WTC11 (cell line): ENCODE measurements at regions not wholly inside any gene's neighbourhood (a gene's known extent, or its start where the extent isn't known, plus 50 kb on each side); places are given as distances from the start of the nearest gene placed in this dataset.

Experiments
- ATAC-seq: fragments of 200-7000 bp; cut with Tn5 transposase; 2 replicates; pipeline ENCODE4 v1.10.0; 2021; ENCODE audit warnings: mild to moderate bottlenecking, moderate library complexity
- CTCF ChIA-PET: fragments of 300-600 bp; sonication (Branson Sonifier 250); formaldehyde crosslinking; loops from one replicate; lab custom pipeline; 2021; ENCODE audit warnings: antibody characterized with exemption; lab: Charles Lee
- POLR2A ChIA-PET: fragments of 350-600 bp; sonication (Branson Sonifier 250); formaldehyde crosslinking; loops from one replicate; lab custom pipeline; 2021; ENCODE audit warnings: antibody characterized with exemption; lab: Charles Lee
- DNase-seq: peaks from one replicate; pipeline ENCODE4 v3.0.0; 2021; ENCODE audit warnings: low spot score
- H3K27ac Mint-ChIP-seq: 2 replicates; pipeline ENCODE4 v1.8.0; 2021; ENCODE audit warnings: mixed read lengths
- H3K27me3 Mint-ChIP-seq: 2 replicates; pipeline ENCODE4 v1.8.0; 2021; ENCODE audit warnings: low read depth, mild to moderate bottlenecking, moderate library complexity, mixed read lengths
- H3K36me3 Mint-ChIP-seq: 2 replicates; pipeline ENCODE4 v1.8.0; 2021; ENCODE audit warnings: mixed read lengths
- H3K4me1 Mint-ChIP-seq: 2 replicates; pipeline ENCODE4 v1.8.0; 2022; ENCODE audit warnings: mixed read lengths
- H3K4me3 Mint-ChIP-seq: 2 replicates; pipeline ENCODE4 v1.8.0; 2021; ENCODE audit warnings: mild to moderate bottlenecking, moderate library complexity, mixed read lengths
- H3K9me3 Mint-ChIP-seq: 2 replicates; pipeline ENCODE4 v1.8.0; 2021; ENCODE audit warnings: mixed read lengths
- AR ChIP-seq: fragments of 250-450 bp; sonication (Bioruptor Pico); IDR thresholded peaks from 2 replicates; pipeline ENCODE4 v1.9.0; 2021; ENCODE audit warnings: mild to moderate bottlenecking
- ATF1 ChIP-seq: sonication (generic); formaldehyde crosslinking; IDR thresholded peaks from 2 replicates; pipeline ENCODE4 v1.8.1; 2023; ENCODE audit warnings: mild to moderate bottlenecking, moderate library complexity, missing genetic modification reagents
- ATF2 ChIP-seq: sonication (generic); formaldehyde crosslinking; IDR thresholded peaks from 2 replicates; pipeline ENCODE4 v1.8.1; 2022; ENCODE audit warnings: low read depth, missing genetic modification reagents, borderline replicate concordance
- CREB1 ChIP-seq: sonication (generic); formaldehyde crosslinking; IDR thresholded peaks from 2 replicates; pipeline ENCODE4 v1.8.0; 2023; ENCODE audit warnings: mild to moderate bottlenecking, missing genetic modification reagents
- E2F1 ChIP-seq: sonication (generic); formaldehyde crosslinking; IDR thresholded peaks from 2 replicates; pipeline ENCODE4 v1.8.0; 2022; ENCODE audit warnings: mild to moderate bottlenecking, missing genetic modification reagents
- EMX1 ChIP-seq: fragments of 250-450 bp; sonication (Bioruptor Pico); IDR thresholded peaks from 2 replicates; pipeline ENCODE4 v1.8.0; 2021; ENCODE audit warnings: mild to moderate bottlenecking
- ESRRA ChIP-seq: sonication (generic); formaldehyde crosslinking; IDR thresholded peaks from 2 replicates; pipeline ENCODE4 v1.8.1; 2022; ENCODE audit warnings: mild to moderate bottlenecking, missing genetic modification reagents, borderline replicate concordance
- GRHL2 ChIP-seq: fragments of 250-450 bp; sonication (Bioruptor Pico); IDR thresholded peaks from 2 replicates; pipeline ENCODE4 v1.8.0; 2022; ENCODE audit warnings: mild to moderate bottlenecking, moderate library complexity; ENCODE audit not compliant: insufficient replicate concordance, severe bottlenecking
- JUN ChIP-seq: sonication (generic); formaldehyde crosslinking; IDR thresholded peaks from 2 replicates; pipeline ENCODE4 v1.8.0; 2023; ENCODE audit warnings: mild to moderate bottlenecking, missing genetic modification reagents
- MAX ChIP-seq: sonication (generic); formaldehyde crosslinking; IDR thresholded peaks from 2 replicates; pipeline ENCODE4 v1.8.0; 2022; ENCODE audit warnings: mild to moderate bottlenecking, missing genetic modification reagents
- NFATC4 ChIP-seq: fragments of 250-450 bp; sonication (Bioruptor Pico); IDR thresholded peaks from 2 replicates; pipeline ENCODE4 v1.9.0; 2021; ENCODE audit warnings: mild to moderate bottlenecking
- NFE2L1 ChIP-seq: sonication (generic); formaldehyde crosslinking; IDR thresholded peaks from 2 replicates; pipeline ENCODE4 v1.8.1; 2023; ENCODE audit warnings: missing genetic modification reagents
- NR1H2 ChIP-seq: sonication (generic); formaldehyde crosslinking; IDR thresholded peaks from 2 replicates; pipeline ENCODE4 v1.9.0; 2021; ENCODE audit warnings: mild to moderate bottlenecking, moderate library complexity, missing genetic modification reagents
- NR2C2 ChIP-seq: sonication (generic); formaldehyde crosslinking; IDR thresholded peaks from 2 replicates; pipeline ENCODE4 v1.8.0; 2022; ENCODE audit warnings: mild to moderate bottlenecking, missing genetic modification reagents
- PRRX2 ChIP-seq: fragments of 250-450 bp; sonication (Bioruptor Pico); IDR thresholded peaks from 2 replicates; pipeline ENCODE4 v1.8.0; 2021; ENCODE audit warnings: mild to moderate bottlenecking
- SMAD4 ChIP-seq: sonication (generic); formaldehyde crosslinking; IDR thresholded peaks from 2 replicates; pipeline ENCODE4 v1.8.0; 2022; ENCODE audit warnings: mild to moderate bottlenecking, missing genetic modification reagents
- STAT6 ChIP-seq: sonication (generic); formaldehyde crosslinking; conservative IDR thresholded peaks from 2 replicates; pipeline ENCODE4 v1.8.1; 2023; ENCODE audit warnings: mild to moderate bottlenecking, low read depth, missing genetic modification reagents, moderate library complexity
- TCF7 ChIP-seq: sonication (generic); formaldehyde crosslinking; IDR thresholded peaks from 2 replicates; pipeline ENCODE4 v1.8.0; 2022; ENCODE audit warnings: mild to moderate bottlenecking, low read depth, missing genetic modification reagents, moderate library complexity
- USF1 ChIP-seq: sonication (generic); formaldehyde crosslinking; IDR thresholded peaks from 2 replicates; pipeline ENCODE4 v1.8.0; 2022; ENCODE audit warnings: mild to moderate bottlenecking, missing genetic modification reagents
- ZNF232 ChIP-seq: sonication (generic); formaldehyde crosslinking; IDR thresholded peaks from 2 replicates; pipeline ENCODE4 v1.8.0; 2022; ENCODE audit warnings: mild to moderate bottlenecking, missing genetic modification reagents
- ZNF317 ChIP-seq: sonication (generic); formaldehyde crosslinking; IDR thresholded peaks from 2 replicates; pipeline ENCODE4 v1.8.1; 2023; ENCODE audit warnings: low read depth, mild to moderate bottlenecking, moderate library complexity, missing genetic modification reagents, borderline replicate concordance
- ZNF396 ChIP-seq: fragments of 250-450 bp; sonication (Bioruptor Pico); IDR thresholded peaks from 2 replicates; pipeline ENCODE4 v1.8.0; 2021; ENCODE audit warnings: mild to moderate bottlenecking, moderate library complexity, borderline replicate concordance
- ZNF423 ChIP-seq: fragments of 250-450 bp; sonication (Bioruptor Pico); IDR thresholded peaks from 2 replicates; pipeline ENCODE4 v2.1.2; 2022; ENCODE audit warnings: mild to moderate bottlenecking, moderate library complexity
- ZNF532 ChIP-seq: fragments of 250-450 bp; sonication (Bioruptor Pico); IDR thresholded peaks from 2 replicates; pipeline ENCODE4 v1.9.0; 2021; ENCODE audit warnings: mild to moderate bottlenecking, borderline replicate concordance

GRCh38 chr7:84939888-84940287 lies 247.0 kb downstream of the SEMA3D start:
- H3K4me3 Mint-ChIP-seq = no peak overlapping the region
- H3K9me3 Mint-ChIP-seq = no peaks in the 10 kb centered on the region
- TF ChIP-seq ATF1 (CRISPR knock-in tag) (no peak), ZNF423 (CRISPR knock-in tag) (no peak), NFE2L1 (CRISPR knock-in tag) (no peak), GRHL2 (no peak), AR (CRISPR knock-in tag) (no peak), NR2C2 (no peak), CREB1 (no peak), NFATC4 (no peak), PRRX2 (CRISPR knock-in tag) (no peak), EMX1 (CRISPR knock-in tag) (no peak), USF1 (CRISPR knock-in tag) (no peak), ATF2 (CRISPR knock-in tag) (no peak), E2F1 (no peak), ZNF232 (CRISPR knock-in tag) (no peak), ZNF396 (CRISPR knock-in tag) (no peak), NR1H2 (CRISPR knock-in tag) (no peak), STAT6 (CRISPR knock-in tag) (no peak), TCF7 (CRISPR knock-in tag) (no peak)
- H3K36me3 Mint-ChIP-seq = no peaks in the 10 kb centered on the region
- no peaks in the 10 kb centered on the region for H3K27me3 Mint-ChIP-seq
- DNase-seq = no peak
- H3K4me1 Mint-ChIP-seq = no peaks in the 10 kb centered on the region
- ChIA-PET POLR2A (no interaction called here), CTCF (no interaction called here)
- H3K27ac Mint-ChIP-seq = no peak overlapping the region
- no peak for ATAC-seq

GRCh38 chr7:84939442-84939841 lies 247.4 kb downstream of the SEMA3D start:
- H3K9me3 Mint-ChIP-seq = no peaks in the 10 kb centered on the region
- TF ChIP-seq ZNF317 (CRISPR knock-in tag) (no peak), MAX (no peak), JUN (no peak), SMAD4 (CRISPR knock-in tag) (no peak), ZNF532 (no peak), ZNF232 (CRISPR knock-in tag) (no peak), ESRRA (no peak)
- peaks cover under 1% of the 10 kb centered on the region for H3K4me1 Mint-ChIP-seq
- no peak overlapping the region for H3K27ac Mint-ChIP-seq
- H3K36me3 Mint-ChIP-seq = no peaks in the 10 kb centered on the region
- H3K4me3 Mint-ChIP-seq = no peak overlapping the region
- ATAC-seq (no peak), DNase-seq (no peak)
- POLR2A ChIA-PET = no interaction called here
- H3K27me3 Mint-ChIP-seq = no peaks in the 10 kb centered on the region
- CTCF ChIA-PET = no interaction called here
